Bronchial epithelial cell (primary cell): ENCODE measurements at regions not wholly inside any gene's neighbourhood (a gene's known extent, or its start where the extent isn't known, plus 50 kb on each side); places are given as distances from the start of the nearest gene placed in this dataset.

ENCODE experiments used
- DNase-seq: peaks from one replicate; pipeline ENCODE4 v3.0.0-alpha.2; 2010; ENCODE audit warnings: low read depth
- FAIRE-seq: peaks from 2 replicates; lab custom pipeline; 2011; peaks lifted over from hg19 to GRCh38; lab: Jason Lieb, UNC
- H3K27me3 ChIP-seq: 2 replicates; pipeline ENCODE4 v1.5.1; 2011; ENCODE audit warnings: low read length; ENCODE audit not compliant: control insufficient read depth, insufficient read depth
- H3K36me3 ChIP-seq: 2 replicates; pipeline ENCODE4 v1.5.1; 2011; ENCODE audit warnings: low read length; ENCODE audit not compliant: control insufficient read depth, insufficient read depth
- H3K4me3 ChIP-seq: 2 replicates; pipeline ENCODE4 v1.5.1; 2011; ENCODE audit warnings: mild to moderate bottlenecking, low read depth, low read length, control low read depth
- CTCF ChIP-seq: IDR thresholded peaks from 2 replicates; pipeline ENCODE4 v1.5.1; 2011; ENCODE audit warnings: mild to moderate bottlenecking, moderate library complexity, low read length, control low read depth, inconsistent platforms; ENCODE audit not compliant: insufficient read depth, severe bottlenecking

DNA sequence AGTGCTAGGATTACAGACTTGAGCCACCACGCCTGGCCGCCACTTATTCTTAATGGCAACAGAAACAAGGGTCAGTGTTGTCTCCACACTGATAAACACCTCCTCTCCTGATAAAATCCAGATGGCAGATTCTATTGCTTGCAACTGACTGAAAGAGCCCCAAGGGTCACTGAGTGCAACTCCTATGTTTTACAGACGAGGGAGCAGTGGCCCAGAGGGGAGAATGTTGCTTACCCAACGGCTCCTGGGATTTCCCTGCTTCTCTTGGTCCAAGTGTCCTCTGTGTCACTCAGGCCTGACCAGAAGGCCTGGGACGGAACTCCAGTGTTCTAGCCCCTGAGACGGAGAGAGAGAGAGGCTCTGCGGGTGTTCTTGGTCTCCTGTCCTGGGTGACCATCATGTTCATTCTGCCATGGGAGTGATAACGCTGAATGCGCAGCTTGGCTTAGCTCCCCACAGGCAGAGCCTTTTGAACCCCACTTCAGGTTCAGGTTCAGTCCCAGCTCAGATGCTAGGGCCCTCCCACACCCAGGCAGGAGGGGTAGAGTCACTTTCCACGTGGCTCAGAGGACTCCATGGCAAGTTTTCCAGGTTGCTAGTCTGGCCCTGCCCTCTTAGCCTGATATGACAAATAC lies 77.3 kb upstream of the NLRP1 start:
- no peak for FAIRE-seq
- H3K27me3 ChIP-seq, result no peaks in the 10 kb centered on the region
- TF ChIP-seq CTCF, result no peak

GRCh38 chr17:5662409-5663085 lies 78.2 kb upstream of the NLRP1 start:
- FAIRE-seq (no peak), DNase-seq (no peak)
- H3K4me3 ChIP-seq, result no peak overlapping the region
- no peak for TF ChIP-seq CTCF
- no peaks in the 10 kb centered on the region for H3K36me3 ChIP-seq
- H3K27me3 ChIP-seq, result no peaks in the 10 kb centered on the region

More for the DNA sequence above, 77.3 kb upstream of the NLRP1 start:
- Histone ChIP-seq H3K4me3 (no peak overlapping the region), H3K36me3 (no peaks in the 10 kb centered on the region)
- no peak for DNase-seq

GRCh38 chr17:5665164-5665563 lies 80.9 kb upstream of the NLRP1 start:
- Histone ChIP-seq H3K36me3 (no peaks in the 10 kb centered on the region), H3K4me3 (no peak overlapping the region), H3K27me3 (no peaks in the 10 kb centered on the region)
- FAIRE-seq, result no peak
- DNase-seq, result no peak
- no peak for TF ChIP-seq CTCF

DNA sequence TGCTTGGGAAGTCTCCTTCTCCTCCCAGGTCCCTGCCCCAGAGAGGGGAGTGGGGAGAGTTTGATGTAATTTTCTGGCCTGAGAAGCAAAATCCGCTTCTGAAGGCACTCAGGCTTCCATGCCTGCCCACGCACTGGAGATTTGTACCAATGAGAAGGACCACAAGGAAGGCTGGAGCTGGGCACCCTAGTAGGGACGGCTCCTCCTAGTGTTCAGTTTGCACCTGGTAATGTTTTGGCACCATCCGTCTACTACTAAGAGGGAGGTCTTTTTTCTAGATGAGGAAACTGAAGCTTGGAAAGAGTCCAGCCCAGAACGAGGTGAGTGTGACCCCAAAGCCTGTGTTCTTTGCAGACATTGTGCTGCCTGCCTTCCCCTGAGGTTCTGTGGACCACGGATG lies 83.6 kb upstream of the NLRP1 start:
- no peak for TF ChIP-seq CTCF
- H3K27me3 ChIP-seq, result no peaks in the 10 kb centered on the region
- DNase-seq, result no peak

DNA sequence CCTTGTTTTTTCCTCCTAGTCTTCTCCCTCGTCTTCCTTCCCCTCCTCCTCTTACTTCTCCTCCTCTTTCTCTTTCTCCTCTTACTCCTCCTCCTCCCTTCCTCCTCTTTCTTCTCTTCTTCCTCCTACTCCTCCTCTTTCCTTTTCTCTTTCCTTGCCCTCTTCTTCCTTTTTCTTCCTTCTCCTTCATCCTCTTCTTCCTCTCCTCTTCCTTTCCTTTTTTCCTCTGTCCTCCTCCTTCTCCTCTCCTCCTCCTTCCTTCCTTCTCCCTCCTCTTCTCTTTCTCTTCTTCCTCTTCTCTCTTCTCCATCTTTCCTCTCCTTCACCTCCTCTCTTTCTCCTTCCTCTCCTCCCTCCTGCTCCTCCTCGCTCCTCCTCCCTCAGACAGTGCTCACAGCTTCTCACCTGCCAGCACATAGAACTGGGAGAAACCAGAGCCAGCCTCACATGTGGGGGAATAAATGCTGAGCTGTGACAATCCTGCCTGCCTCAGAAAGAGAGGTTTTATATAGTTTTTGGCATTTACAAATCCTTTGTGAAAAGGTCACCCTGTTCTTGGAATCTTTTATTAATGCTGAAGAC lies 84.3 kb upstream of the NLRP1 start:
- TF ChIP-seq CTCF, result no peak
- Histone ChIP-seq H3K4me3 (no peak overlapping the region), H3K27me3 (no peaks in the 10 kb centered on the region), H3K36me3 (no peaks in the 10 kb centered on the region)
- DNase-seq, result no peak
- no peak for FAIRE-seq

More for the DNA sequence above, 83.6 kb upstream of the NLRP1 start:
- no peaks in the 10 kb centered on the region for H3K36me3 ChIP-seq
- FAIRE-seq, result no peak
- no peak overlapping the region for H3K4me3 ChIP-seq

- no peak for FAIRE-seq
- no peak for TF ChIP-seq CTCF
- no peaks in the 10 kb centered on the region for H3K36me3 ChIP-seq
- no peak overlapping the region for H3K4me3 ChIP-seq
- no peak for DNase-seq
- no peaks in the 10 kb centered on the region for H3K27me3 ChIP-seq
Measured at GRCh38 chr17:5669191-5669590, 84.9 kb upstream of the NLRP1 start.
